Hematopoietic multipotent progenitor cell treated with erythropoietin and hydrocortisone succinate and interleukin-3 and kit ligand, for 8 days (in vitro differentiated cells): ENCODE measurements at regions not wholly inside any gene's neighbourhood (a gene's known extent, or its start where the extent isn't known, plus 50 kb on each side); places are given as distances from the start of the nearest gene placed in this dataset.

Source experiments
- DNase-seq: peaks from one replicate; pipeline ENCODE4 v3.0.0-alpha.2; 2015

GRCh38 chr5:56585999-56586691, 229.2 kb upstream of the MAP3K1 start:
- DNase-seq = peak; percentile 46

DNA sequence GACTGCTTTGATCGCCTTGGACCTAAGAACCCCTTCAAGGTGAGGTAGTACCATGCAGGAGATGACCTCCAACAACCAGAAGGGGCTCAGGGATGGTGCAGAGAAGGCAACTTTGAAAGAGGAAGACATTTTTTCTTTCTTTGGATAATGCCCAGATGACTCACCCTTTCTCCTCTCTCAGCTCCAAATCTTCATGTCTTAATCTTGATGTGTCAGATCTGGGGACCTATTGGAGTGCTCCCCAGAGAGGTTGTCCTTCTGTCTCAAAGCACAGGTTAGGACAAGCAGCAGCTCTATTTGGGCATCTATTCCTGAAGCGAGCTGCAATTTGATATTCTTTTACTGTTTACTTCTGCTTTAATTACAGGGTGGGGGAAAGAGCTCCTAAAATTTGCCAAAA, 229.9 kb upstream of the MAP3K1 start:
- peak; percentile 51 for DNase-seq

DNA sequence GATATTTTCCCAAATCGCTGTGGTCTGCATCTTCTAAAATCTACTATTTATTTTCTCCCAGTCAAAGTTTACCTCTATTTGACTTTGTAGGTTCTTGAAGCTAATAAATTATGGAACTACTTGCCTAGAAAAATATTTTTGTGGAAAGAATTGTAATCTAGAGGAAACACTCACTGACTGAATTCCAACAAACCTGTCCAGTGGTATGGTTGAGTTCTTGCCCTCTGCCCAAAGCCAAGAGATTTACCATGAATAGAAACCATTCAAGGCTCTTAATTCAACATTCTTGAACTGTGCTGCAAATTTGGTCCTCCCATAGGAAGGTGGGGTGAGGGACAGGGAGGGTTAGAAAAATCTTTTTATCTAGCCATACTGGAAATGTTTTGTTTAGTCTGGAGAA, 233.9 kb upstream of the MAP3K1 start:
- no peak for DNase-seq

GRCh38 chr5:56580864-56581263, 234.5 kb upstream of the MAP3K1 start:
- DNase-seq = no peak

- DNase-seq = no peak
These were observed 239.5 kb upstream of the MAP3K1 start for GRCh38 chr5:56575821-56576220.

DNA sequence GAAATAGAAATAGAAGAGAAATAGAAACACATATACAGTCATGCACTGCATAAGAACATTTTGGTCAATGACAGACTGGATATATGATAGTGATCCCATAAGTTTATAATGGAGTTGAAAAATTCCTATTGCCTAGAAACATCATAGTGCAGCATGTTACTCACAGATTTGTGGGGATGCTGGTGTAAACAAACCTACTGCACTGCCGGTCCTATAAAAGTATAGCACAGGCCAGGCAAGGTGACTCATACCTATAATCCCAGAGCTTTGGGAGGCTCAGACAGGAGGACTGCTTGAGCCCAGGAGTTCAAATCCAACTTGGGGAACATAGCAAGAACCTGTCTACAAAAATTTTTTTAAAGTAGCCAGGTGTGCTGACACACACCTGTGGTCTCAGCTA, 240.6 kb upstream of the MAP3K1 start:
- no peak for DNase-seq

DNA sequence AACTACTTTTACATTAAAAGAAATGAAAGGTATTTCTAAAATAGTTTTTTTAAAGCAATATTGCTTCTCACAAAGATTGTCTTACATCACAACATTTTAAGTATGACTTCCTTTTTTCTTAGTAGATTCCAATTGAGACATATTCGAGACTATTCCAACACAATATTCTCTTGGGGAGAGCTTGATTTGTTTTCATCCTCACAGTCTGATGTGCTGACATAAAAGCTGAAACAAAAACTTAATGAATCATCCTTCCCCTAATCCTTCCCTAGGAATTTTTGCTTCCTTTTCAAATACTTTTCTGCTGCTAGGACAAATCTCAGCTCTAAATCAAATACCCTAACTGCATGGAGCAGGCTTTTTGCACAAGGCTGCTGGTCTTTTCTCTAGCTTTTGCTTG, 245.8 kb upstream of the MAP3K1 start:
- DNase-seq = no peak

DNA sequence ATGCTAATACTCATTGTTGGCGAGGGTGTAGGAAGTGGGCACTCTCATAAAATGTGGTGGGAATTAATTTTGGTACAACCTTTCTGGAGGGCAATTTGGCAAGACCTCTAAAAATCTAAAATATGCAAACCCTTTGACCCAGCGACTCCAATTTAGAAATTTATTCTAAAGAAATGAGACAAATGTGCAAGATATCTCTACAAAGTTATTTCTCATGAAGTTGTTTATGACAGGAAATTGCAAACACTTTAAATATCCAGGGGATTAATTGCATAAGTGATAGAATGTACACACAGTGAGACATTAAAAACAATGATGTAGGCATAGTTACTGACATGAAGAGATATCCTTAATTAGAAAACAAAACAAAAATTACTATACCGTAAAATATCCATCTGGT, 246.3 kb upstream of the MAP3K1 start:
- no peak for DNase-seq

DNA sequence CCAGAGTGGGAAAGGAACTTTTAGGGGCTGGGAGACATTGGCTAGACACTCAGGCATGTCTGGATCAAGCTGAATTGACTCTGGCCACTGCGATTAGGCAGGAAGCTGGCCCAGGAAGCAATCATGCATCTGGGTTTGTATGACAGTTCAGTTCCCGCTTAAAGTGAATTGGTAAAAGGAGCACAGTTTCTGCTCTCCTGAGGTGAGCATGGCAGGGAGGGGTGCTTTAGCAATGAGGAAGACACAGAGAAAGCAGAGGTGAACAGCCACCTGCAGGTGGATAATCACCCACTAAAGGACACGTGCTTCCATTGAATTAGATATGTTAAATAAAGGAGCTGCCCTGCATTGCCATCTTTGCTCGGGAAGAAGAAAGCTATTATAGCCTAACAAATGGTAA, 248.1 kb upstream of the MAP3K1 start:
- DNase-seq = no peak

DNA sequence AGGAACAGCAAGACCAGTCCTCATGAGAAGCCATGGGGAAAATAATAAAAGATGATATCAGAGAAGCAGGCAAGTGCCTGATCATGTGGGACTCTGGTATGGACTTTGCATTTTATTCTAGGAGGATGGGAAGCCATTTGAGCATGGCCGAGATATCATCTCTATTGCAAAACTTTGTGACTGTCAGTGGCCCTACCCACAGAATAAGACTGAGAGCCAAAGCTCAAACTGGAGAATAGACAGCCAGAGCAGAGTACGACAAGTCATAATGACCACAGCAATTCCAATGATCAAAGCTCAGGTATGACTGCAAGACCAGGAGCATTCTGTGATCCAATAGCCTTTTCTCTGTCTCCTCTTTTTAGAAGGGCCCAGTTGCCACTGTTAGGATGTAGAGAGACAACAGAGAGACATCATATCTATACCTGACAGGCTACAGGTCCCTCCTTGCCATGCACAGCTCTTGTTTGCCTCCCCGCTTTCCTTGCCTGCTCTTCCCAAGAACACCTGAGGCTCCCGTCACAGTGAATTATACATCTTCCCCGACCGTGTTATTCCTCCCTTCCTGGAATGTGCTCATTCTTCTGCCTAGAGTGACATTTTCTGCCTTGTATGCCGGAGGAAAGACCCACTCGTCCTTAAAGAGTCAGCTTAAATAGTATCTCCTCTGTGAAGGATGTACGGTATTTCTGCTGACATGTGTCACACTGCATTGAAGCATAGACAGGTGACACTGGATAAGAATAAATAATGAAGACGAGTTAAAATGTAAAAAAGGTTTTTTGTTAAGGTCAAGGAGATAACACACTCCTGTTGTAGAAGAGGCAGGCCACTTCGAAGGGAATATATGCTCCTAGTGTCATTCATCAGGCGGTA, 248.7 kb upstream of the MAP3K1 start:
- DNase-seq = no peak

DNA sequence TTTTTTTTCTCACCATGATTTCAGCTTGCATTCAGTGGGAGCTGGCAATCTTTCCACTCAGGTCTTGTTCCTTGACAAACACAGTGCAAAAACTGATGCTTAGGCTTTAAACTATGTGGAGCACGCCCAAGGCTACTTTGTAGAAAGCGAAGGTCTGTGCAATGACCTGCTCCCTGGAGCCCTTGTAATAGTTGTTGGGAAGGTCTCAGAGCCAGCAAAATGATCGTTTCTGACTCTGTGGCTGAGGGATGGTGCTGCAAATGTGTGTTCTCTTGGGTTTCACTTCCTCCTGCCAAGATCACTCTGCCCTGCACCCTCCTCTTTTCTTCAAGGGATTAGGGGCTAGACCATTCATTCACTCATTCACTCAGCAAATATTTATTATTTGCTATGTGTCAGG, 249.7 kb upstream of the MAP3K1 start:
- DNase-seq = no peak

- no peak for DNase-seq
These were observed 250.1 kb upstream of the MAP3K1 start for GRCh38 chr5:56565283-56565615.

GRCh38 chr5:56564541-56565282, 250.6 kb upstream of the MAP3K1 start:
- no peak for DNase-seq

GRCh38 chr5:56561455-56561854, 253.9 kb upstream of the MAP3K1 start:
- no peak for DNase-seq

DNA sequence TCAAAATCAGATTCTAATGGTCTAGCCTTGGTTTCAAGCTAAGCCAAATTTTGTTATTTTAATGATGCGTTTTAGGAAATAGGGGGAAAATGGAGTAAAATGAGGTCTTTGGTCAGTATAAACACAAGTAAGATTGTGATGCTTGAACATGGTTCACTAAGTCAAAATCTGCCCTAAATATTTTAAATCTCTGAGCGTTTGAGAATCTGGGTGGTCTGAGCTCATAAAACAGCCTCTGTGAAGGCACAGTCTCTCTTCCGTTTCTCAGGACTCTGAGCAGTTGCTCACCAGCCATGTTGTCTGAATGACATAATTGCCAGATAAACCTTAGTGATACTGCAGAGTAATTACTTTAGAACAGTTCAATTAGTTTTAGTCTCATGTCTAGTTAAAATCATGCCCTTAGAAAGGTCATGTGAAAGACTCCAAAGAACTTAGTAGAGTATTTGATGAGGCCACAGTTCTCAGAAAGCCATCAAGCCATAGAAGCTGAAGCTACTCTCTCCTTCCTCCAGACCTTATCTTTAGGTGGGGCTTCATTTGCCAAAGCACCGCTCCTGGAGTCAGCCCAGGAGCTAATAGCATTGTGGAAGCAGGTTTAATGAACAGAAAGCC, 257.1 kb upstream of the MAP3K1 start:
- DNase-seq = no peak

DNA sequence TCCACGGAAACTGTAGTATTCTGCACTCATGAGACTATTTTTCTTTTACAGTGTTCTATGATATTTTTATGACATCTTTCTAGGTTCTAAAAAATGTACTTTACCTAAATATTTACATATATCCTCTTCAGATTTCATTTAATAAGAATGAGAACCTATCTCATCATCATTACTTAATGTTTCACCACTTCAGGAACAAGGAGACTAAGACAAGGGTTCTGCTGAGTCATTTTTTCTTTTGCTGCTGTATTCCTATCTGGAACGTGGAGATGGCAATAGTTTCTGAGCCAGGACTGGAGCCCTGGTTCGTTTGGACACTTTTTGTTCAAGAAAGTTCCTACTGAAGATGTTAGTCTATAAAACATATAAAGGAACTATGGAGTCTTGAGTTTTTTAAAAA, 258.2 kb upstream of the MAP3K1 start:
- DNase-seq = no peak

- DNase-seq = no peak
These were observed 262.6 kb upstream of the MAP3K1 start for GRCh38 chr5:56552612-56553268.

DNA sequence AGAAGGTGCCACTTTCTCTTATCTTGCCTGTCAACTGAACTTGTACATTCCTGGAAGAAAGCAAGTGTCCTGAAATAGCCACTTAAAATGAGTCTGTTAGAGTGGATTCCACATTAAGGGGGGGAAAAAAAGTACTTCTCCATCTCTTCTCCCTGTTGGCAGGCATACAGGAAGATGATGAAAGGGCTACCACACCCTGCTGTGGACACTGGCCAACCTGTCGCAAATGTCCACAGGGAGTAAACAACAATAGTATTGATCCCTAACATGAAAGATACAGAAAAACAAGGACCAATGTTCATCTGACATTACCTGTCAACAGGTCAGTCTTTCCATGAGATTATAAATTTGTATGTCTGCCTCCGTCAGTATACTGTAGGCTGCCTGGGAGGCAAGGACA, 265.1 kb upstream of the MAP3K1 start:
- DNase-seq = no peak

- no peak for DNase-seq
These were observed 266.1 kb upstream of the MAP3K1 start for GRCh38 chr5:56549096-56549886.

DNA sequence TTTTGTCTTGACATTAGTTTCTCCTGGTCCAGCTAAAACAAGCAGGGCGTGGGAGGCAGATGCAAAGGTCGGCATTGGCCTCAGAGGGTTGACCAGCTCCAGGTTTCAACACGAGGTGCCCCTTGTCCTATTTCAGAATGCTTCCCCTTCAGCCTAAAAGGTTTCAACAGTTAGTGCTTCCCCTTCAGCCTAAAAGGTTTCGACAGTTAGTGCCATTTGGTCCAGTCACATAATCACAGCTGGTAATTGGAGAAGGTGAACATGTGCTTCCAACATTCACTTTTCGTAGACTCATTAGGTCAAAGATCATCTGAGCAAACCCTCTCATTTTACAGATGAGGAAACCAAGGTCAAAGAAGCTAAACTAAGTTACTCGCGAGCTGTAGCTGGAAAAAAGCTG, 270.3 kb upstream of the MAP3K1 start:
- no peak for DNase-seq

DNA sequence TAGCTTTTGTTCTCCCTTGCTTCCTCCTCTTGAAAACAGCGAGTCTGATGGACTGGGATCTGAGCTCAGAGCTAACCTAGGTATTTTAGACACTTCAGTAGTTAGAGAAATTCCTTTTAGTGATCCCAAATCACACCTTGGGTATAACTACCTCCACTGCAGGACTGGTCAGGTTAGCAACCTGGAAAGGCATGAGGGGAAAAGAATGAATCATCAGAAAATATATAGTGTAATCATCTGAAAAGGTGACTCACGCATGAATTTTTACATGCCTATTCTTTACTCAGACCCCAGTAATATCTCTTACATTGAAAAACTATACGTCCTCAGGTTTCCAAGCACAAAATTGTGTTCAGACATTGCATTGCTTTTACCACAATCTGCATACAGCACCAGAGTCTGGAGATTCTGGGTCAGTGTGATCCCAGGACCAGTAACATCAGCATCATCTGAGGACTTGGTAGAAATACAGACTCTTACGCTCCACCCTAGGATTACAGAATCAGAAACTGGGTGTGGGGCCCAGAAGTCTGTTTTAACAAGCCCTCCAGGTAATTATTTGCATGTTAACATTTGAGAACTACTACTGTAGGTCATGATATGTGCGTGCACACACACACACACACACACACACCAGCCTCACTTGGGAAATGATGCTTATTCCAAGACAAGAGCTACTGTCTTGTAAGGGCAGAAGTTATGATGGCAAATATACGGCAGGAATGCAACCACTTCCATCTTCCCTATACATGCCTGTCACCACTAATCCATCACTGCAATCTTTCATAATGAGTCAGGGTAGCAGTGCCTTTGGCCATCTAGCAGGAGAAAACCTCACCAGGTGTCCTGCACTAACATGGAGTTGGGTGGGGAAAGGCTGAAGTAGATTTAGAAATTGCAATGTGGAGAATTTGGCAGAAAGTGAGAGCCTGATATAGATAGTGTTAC, 271.6 kb upstream of the MAP3K1 start:
- no peak for DNase-seq
